GM23248 (cell line): ENCODE measurements at regions not wholly inside any gene's neighbourhood (a gene's known extent, or its start where the extent isn't known, plus 50 kb on each side); places are given as distances from the start of the nearest gene placed in this dataset.

ENCODE experiments used
- EZH2 ChIP-seq: fragments of 200-600 bp; sonication (generic); IDR thresholded peaks from 2 replicates; pipeline ENCODE4 v1.6.1; 2018; ENCODE audit warnings: antibody characterized with exemption, mild to moderate bottlenecking; ENCODE audit not compliant: insufficient read depth, poor library complexity, severe bottlenecking
- EZH2phosphoT487 ChIP-seq: fragments of 200-600 bp; sonication (generic); IDR thresholded peaks from 2 replicates; pipeline ENCODE4 v1.6.1; 2018; ENCODE audit warnings: antibody characterized with exemption, moderate library complexity, mild to moderate bottlenecking, low read depth; ENCODE audit not compliant: insufficient read depth

GRCh38 chr6:6835223-6835503 lies 246.6 kb downstream of the LY86 start:
- no peak for TF ChIP-seq EZH2
- no peak for TF ChIP-seq EZH2phosphoT487
